Hepatocyte (in vitro differentiated cells): ENCODE measurements at regions not wholly inside any gene's neighbourhood (a gene's known extent, or its start where the extent isn't known, plus 50 kb on each side); places are given as distances from the start of the nearest gene placed in this dataset.

ENCODE experiments used
- DNase-seq: peaks from one replicate; pipeline ENCODE4 v3.0.0-alpha.2; 2016; ENCODE audit warnings: low spot score
- H2AFZ ChIP-seq: fragments of 200-600 bp; sonication (generic); 2 replicates; pipeline ENCODE4 v1.6.0; 2016; ENCODE audit warnings: antibody characterized with exemption, mild to moderate bottlenecking
- H3K27ac ChIP-seq: fragments of 200-600 bp; sonication (generic); 2 replicates; pipeline ENCODE4 v1.5.1; 2016; ENCODE audit warnings: mild to moderate bottlenecking
- H3K27me3 ChIP-seq: fragments of 200-600 bp; sonication (generic); 2 replicates; pipeline ENCODE4 v1.6.1; 2016
- H3K36me3 ChIP-seq: fragments of 200-600 bp; sonication (generic); replicated peaks from 2 replicates; pipeline ENCODE4 v1.5.1; 2016; ENCODE audit warnings: low read depth; ENCODE audit not compliant: insufficient read depth
- H3K4me1 ChIP-seq: fragments of 200-600 bp; sonication (generic); 2 replicates; pipeline ENCODE4 v1.5.1; 2016; ENCODE audit warnings: mild to moderate bottlenecking, moderate library complexity; ENCODE audit not compliant: insufficient read depth
- H3K4me2 ChIP-seq: fragments of 200-600 bp; sonication (generic); 2 replicates; pipeline ENCODE4 v1.6.0; 2016
- H3K4me3 ChIP-seq: fragments of 200-600 bp; sonication (generic); 2 replicates; pipeline ENCODE4 v1.5.1; 2016; ENCODE audit warnings: mild to moderate bottlenecking
- H3K79me2 ChIP-seq: fragments of 200-600 bp; sonication (generic); 2 replicates; pipeline ENCODE4 v1.6.0; 2017; ENCODE audit warnings: mild to moderate bottlenecking
- H3K9me2 ChIP-seq: fragments of 200-600 bp; sonication (generic); replicated peaks from 2 replicates; pipeline ENCODE4 v1.6.0; 2017; ENCODE audit warnings: mild to moderate bottlenecking; ENCODE audit not compliant: insufficient read depth
- H3K9me3 ChIP-seq: fragments of 200-600 bp; sonication (generic); 2 replicates; pipeline ENCODE4 v1.5.1; 2016; ENCODE audit warnings: low read depth, mild to moderate bottlenecking
- H4K20me1 ChIP-seq: fragments of 200-600 bp; sonication (generic); 2 replicates; pipeline ENCODE4 v1.6.0; 2016; ENCODE audit warnings: mild to moderate bottlenecking; ENCODE audit not compliant: insufficient read depth, poor library complexity, severe bottlenecking
- CTCF ChIP-seq: fragments of 200-600 bp; sonication (generic); IDR thresholded peaks from 2 replicates; pipeline ENCODE4 v1.5.1; 2016; ENCODE audit warnings: antibody characterized with exemption, mild to moderate bottlenecking; ENCODE audit not compliant: poor library complexity
- EZH2 ChIP-seq: fragments of 200-600 bp; sonication (generic); IDR thresholded peaks from 2 replicates; pipeline ENCODE4 v1.6.1; 2016; ENCODE audit warnings: antibody characterized with exemption, mild to moderate bottlenecking, borderline replicate concordance
- EZH2phosphoT487 ChIP-seq: fragments of 200-600 bp; sonication (generic); IDR thresholded peaks from one replicate; pipeline ENCODE4 v1.6.1; 2018; ENCODE audit warnings: antibody characterized with exemption, mild to moderate bottlenecking, low read depth, moderate library complexity; ENCODE audit not compliant: unreplicated experiment, severe bottlenecking
- WGBS: methylation state at CpG from one replicate; pipeline ENCODE4 v1.1.6; 2016; ENCODE audit warnings: low lambda C conversion rate; ENCODE audit errors: missing lambda C conversion rate; 5-methylcytosine and 5-hydroxymethylcytosine counted together

- Histone ChIP-seq H3K27me3 (no peaks in the 10 kb centered on the region), H3K79me2 (no peaks in the 10 kb centered on the region), H2AFZ (no peak overlapping the region), H3K4me3 (no peak overlapping the region), H3K9me2 (no peaks in the 10 kb centered on the region), H3K9me3 (no peaks in the 10 kb centered on the region), H3K4me1 (peaks cover 22% of the 10 kb centered on the region), H3K4me2 (no peak overlapping the region), H4K20me1 (no peaks in the 10 kb centered on the region), H3K27ac (no peak overlapping the region), H3K36me3 (no peaks in the 10 kb centered on the region)
- TF ChIP-seq EZH2phosphoT487 (no peak), CTCF (no peak), EZH2 (no peak)
- no peak for DNase-seq
- WGBS = 66% methylated on average over 6 of the region's 6 CpGs
These were observed 138.1 kb downstream of the YIPF5 start for GRCh38 chr5:144032375-144032774.

- Histone ChIP-seq H3K36me3 (no peaks in the 10 kb centered on the region), H4K20me1 (no peaks in the 10 kb centered on the region), H2AFZ (no peak overlapping the region), H3K4me2 (no peak overlapping the region), H3K9me3 (no peaks in the 10 kb centered on the region), H3K27ac (no peak overlapping the region), H3K4me1 (peaks cover 13% of the 10 kb centered on the region), H3K4me3 (no peak overlapping the region), H3K9me2 (no peaks in the 10 kb centered on the region), H3K27me3 (no peaks in the 10 kb centered on the region), H3K79me2 (no peaks in the 10 kb centered on the region)
- DNase-seq = no peak
- WGBS = 46% methylated on average over 3 of the region's 3 CpGs
- TF ChIP-seq EZH2 = no peak
- no peak for TF ChIP-seq CTCF
- TF ChIP-seq EZH2phosphoT487 = no peak
These were observed 137.0 kb downstream of the YIPF5 start for GRCh38 chr5:144033486-144033885.

- Histone ChIP-seq H2AFZ (no peak overlapping the region), H3K9me3 (no peaks in the 10 kb centered on the region), H3K4me3 (no peak overlapping the region), H3K4me2 (no peak overlapping the region), H4K20me1 (no peaks in the 10 kb centered on the region), H3K27me3 (no peaks in the 10 kb centered on the region), H3K9me2 (no peaks in the 10 kb centered on the region), H3K27ac (no peak overlapping the region), H3K4me1 (peaks cover 8% of the 10 kb centered on the region), H3K36me3 (no peaks in the 10 kb centered on the region), H3K79me2 (no peaks in the 10 kb centered on the region)
- DNase-seq = no peak
- WGBS = 92% methylated on average over 4 of the region's 4 CpGs
- TF ChIP-seq CTCF = no peak
- TF ChIP-seq EZH2 = no peak
- no peak for TF ChIP-seq EZH2phosphoT487
These were observed 135.3 kb downstream of the YIPF5 start for GRCh38 chr5:144035046-144035740.

- DNase-seq = no peak
- Histone ChIP-seq H3K27me3 (no peaks in the 10 kb centered on the region), H2AFZ (no peak overlapping the region), H3K9me3 (no peaks in the 10 kb centered on the region), H3K4me2 (no peak overlapping the region), H3K79me2 (no peaks in the 10 kb centered on the region), H3K4me1 (peaks cover 8% of the 10 kb centered on the region), H3K27ac (no peak overlapping the region), H3K4me3 (no peak overlapping the region), H3K9me2 (no peaks in the 10 kb centered on the region), H3K36me3 (no peaks in the 10 kb centered on the region), H4K20me1 (no peaks in the 10 kb centered on the region)
- TF ChIP-seq CTCF = no peak
- no peak for TF ChIP-seq EZH2phosphoT487
- no peak for TF ChIP-seq EZH2
- 83% methylated on average over 3 of the region's 3 CpGs for WGBS
These were observed 134.0 kb downstream of the YIPF5 start for GRCh38 chr5:144036476-144036875.
